LoVo (cell line): ENCODE measurements at regions not wholly inside any gene's neighbourhood (a gene's known extent, or its start where the extent isn't known, plus 50 kb on each side); places are given as distances from the start of the nearest gene placed in this dataset.

Source experiments
- DNase-seq: peaks from one replicate; pipeline ENCODE4 v3.0.0-alpha.2; 2016; ENCODE audit warnings: low spot score

DNA sequence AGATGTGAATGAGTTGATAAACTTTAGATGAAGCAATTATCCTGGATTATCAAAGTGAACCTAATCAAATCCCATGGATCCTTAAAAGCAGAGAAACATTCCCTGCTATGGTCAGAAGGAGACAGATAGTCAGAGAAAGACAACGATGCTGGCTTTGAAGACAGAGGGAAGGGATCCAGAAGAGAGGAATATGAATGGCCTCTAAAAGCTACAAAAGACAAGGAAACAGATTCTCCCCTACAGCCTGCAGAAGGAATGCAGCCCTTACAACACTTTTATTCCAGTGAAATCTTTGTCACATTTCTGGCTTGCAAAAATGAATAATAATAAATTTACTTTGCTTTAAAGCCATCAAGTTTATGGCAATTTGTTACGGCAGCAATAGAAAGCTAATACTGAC is 1164.2 kb downstream of the PCDH17 start:
- no peak for DNase-seq

DNA sequence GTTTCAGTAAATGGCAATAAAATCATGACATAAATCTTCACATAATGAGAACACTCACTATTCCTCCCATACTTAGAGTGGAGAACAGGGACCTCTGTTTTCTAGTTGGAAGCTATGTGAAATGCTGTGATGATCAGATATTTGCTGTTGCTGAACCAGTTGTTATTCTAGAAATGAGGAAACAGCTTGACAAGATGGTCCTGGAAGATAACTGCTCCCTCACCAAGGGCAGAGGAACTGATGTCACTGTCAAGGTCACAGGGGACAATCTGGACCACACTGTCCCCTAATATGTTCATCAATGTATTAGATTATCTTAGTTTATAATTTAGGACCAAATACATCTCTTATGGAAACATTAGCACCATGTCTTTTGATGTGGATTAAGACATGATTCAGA is 1173.3 kb downstream of the PCDH17 start:
- no peak for DNase-seq

DNA sequence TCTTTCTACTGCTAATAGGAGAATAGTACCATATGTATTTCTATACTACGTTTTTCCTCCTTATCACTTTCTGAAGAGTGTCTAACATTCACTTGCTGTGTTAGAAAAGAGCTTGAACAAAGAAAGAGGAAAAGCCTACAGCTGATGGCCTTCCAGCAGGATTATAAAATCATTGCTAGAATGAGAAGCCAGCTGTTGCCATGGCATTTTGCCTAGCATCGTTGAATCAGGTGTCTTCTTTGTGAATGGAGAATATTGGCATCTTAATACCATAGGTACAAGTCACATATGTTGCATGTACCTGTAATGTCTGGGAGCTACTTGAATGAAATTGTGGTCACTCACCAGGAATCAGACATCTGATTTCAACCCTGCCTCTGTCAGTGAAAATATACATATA is 1174.9 kb downstream of the PCDH17 start:
- no peak for DNase-seq

DNA sequence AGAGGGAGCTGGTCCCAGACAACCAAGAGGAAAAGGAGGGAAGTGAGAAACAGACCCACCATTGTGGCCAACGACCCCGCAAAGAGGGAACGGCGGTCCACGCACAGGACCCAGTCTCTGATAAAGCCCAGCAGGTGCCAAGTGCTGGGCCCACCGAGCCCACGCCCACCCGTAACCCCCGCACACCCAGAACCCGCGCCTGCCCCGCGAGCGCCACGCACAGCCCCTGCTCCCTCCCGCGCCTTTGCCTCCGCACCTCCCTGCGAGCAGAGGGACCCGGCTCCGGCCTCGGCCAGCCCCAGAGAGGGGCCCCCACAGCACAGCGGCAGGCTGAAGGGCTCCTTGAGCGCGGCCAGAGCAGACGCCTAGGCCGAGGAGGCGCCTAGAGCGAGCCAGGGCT is 1192.2 kb downstream of the PCDH17 start:
- no peak for DNase-seq

DNA sequence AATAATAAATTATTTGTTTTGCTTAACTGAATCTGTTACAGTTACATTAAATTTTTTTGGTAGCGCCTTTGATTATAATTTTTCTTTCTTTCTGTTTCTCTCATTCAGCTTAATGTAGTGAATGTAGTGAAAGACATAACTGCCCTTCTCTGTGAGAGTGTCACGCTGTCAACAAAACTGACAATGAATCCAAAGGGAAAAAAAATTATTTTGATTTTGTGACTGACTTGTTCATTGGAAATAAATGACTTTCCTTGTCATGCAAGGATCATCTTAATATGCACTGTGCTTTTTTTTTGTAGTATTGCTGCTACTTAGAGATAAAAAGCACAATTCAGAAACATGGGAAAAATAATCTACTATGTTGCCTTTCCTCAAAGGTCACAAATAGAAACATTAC is 1196.4 kb downstream of the PCDH17 start:
- DNase-seq, result no peak

DNA sequence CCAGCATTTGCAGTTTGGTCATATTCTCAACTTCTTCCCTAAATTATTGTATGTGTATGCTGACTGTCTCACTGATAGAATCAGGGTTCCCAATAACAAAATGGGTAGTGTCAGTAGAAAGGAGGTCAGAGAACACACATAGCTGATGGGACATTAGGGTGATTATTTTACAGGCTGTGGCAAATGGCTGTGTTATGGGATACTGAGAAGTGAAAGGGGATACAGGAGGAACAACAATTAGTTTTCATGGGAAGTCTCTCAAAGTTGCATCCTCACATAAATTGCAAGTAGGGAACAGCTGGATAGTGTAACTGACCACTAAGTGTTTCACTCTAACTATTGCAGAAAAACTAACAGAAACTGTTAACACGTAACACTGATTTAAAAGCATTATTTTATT is 1199.3 kb downstream of the PCDH17 start:
- no peak for DNase-seq

DNA sequence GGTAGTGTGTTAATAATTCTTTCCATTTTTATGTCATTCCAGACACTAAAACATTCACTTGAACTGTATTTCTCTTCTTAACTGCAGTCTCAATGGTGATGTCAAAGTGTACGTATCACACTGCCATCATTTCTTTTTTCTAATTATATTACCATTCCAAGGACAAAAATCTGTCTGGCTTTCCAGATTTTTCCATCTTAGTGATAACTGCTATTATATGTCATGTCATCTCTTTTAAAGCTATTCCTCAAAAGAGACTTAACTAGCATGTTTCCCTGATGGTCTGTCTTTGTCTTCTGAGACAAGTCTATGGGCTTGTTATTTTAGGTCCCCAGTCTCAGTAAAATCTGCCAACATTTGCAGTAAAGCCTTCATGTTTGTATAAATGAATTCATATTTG is 1207.1 kb downstream of the PCDH17 start:
- no peak for DNase-seq

DNA sequence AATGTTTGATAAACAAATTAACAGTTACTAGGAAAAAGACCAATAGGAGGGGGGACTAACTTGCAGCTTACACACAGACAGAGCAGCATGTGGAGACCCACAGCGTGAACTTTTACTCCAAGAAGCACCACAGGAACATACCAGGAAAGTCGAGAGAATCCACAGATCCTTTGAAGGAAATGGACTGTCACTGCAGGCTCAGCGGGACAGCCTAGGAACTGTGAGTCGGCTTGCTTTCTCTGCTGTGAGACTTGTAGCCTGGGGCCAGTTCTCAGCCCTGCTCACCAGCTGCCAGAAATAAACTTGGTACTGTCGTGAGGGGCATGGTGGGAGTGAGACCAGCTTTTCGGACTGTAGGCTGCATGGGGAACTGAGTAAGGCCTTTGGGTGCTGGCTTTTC is 1211.5 kb downstream of the PCDH17 start:
- no peak for DNase-seq

DNA sequence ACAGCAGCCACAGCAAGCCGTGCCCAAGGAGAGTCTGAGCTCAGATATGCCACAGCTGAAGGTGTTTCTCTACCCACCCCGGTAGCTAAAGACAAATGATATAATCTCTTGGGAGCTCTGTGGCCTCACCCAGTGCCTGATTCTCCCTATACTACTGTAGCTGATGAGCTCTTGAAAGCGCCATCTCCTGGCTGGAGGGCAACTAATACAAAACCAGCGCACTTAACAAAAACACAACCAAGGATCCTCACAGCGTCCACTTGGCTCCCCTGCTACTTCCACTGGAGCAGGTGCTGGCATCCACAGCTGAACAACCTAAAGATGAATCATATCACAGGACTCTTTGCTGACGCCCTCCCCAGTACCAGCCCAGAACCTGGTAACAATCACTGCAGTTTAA is 1212.0 kb downstream of the PCDH17 start:
- no peak for DNase-seq

DNA sequence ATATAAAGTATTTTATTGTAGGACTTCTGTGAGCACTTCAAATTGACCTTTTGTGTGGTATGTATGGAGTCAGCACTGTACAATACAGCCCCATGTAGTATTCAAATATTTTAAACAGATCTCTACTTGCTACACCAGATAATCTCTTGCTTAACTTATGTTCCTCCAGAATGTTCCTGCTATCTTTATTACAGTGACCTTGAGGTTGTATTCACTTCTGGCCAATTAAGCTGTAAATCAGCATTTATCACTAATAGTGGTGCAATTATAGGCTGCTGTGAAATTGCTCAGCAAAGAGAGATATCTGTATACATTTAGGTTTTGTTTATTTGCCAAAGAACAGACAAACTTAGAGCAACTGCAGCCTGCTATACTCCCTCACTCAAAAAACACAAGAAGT is 1218.6 kb downstream of the PCDH17 start:
- DNase-seq, result no peak

DNA sequence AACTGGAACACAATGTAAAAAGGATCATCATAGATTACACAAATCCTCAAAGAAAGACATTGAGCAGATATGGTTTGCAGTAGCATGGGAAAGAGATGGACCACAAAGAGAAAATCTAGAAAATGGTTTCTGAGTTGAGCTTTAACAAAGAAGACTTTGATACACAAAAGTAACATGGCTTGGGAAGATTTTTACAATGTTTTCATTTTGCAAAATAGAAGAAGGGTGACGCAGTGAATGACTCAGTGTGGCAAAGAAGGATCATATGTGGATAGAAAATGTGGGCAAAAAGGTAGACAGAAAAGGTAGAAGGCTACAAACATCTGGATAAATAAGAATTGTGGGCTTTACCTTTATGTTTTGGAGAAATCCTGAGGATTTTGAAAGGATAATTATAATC is 1220.5 kb downstream of the PCDH17 start:
- DNase-seq, result no peak

DNA sequence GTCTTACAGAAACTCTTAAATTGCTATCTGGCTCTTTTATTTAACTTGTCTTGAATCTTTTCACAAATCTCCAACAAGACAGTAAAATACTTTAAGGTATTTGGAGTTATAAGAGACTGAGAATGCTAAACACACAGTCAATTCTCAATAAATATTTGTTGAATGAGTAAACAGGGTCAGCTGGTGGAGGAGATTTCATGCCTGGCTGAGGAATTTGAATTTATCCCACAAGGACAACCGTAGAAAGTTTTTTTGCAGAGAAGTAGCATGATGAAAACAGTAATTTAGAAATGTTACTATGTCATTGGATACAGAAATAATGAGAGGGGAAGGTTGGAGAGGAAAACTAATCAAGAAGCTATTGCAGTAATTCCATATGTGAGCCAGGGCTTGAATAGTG is 1223.7 kb downstream of the PCDH17 start:
- DNase-seq, result no peak

DNA sequence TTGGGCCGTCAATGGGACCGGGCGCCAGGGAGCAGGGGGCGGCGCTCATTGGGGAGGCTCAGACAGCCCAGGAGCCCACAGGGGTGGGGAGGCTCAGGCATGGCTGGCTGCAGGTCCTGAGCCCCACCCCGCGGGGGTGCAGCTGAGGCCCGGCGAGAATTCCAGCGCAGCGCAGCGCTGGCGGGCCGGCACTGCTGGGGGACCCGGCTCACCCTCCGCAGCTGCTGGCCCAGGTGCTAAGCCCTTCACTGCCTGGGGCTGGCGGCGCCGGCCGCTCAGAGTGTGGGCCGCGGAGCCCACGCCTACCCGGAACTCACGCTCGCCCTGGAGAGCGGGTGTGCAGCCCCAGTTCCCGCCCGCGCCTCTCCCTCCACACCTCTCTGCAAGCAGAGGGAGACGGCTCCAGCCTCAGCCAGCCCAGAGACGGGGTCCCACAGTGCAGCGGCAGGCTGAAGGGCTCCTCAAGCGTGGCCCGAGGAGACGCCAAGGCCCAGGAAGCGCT is 1227.4 kb downstream of the PCDH17 start:
- no peak for DNase-seq

DNA sequence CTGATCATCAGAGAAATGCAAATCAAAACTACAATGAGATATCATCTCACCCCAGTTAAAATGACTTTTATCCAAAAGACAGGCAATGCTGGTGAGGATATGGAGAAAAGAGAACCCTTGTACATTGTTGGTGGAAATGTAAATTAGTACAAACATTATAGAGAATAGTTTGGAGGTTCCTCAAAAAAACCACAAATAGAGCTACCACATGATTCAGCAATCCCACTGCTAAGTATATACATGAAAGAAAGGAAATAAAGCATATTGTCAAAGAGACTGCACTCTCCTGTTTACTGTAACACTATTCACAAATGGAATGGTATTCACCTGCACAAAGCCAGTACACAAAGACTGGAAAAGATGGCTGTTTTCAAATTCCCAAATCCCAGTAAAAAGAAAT is 1233.7 kb downstream of the PCDH17 start:
- DNase-seq, result no peak

DNA sequence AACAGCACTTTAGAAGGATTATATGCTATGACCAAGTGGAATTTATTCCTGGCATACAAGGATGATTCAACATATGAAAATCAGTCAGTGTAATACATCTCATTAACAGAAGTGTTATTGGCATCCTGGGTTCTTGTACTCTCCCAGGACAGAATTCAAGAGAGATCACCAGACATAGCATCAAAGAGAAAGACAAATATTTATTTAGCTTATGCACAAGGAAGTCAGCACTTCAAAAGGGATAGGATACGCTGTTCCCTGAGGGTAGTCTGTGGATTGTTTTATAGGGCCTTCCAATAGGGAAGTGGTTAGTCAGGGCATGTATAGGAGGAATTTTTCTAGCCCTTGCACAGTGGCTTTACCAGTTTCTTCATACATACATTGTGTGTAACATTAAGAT is 1238.0 kb downstream of the PCDH17 start:
- no peak for DNase-seq

DNA sequence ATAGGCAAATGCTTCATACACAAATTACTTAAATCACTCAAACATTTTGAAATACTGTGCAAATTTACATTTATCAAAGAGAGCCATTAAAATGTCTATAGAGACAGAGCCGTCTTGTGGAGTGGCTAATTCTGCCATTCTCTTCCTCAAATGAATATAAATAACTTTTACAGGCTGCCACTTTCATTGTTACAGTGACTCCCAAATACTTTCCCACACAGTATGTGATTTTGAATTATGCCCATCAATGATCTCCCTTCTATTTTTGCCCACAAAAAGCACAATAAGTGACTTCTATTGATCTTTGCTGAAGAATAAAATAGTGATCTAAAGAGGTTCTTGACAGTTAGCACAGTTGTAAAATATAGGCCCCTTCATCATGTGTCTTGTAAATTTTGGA is 1244.9 kb downstream of the PCDH17 start:
- no peak for DNase-seq

DNA sequence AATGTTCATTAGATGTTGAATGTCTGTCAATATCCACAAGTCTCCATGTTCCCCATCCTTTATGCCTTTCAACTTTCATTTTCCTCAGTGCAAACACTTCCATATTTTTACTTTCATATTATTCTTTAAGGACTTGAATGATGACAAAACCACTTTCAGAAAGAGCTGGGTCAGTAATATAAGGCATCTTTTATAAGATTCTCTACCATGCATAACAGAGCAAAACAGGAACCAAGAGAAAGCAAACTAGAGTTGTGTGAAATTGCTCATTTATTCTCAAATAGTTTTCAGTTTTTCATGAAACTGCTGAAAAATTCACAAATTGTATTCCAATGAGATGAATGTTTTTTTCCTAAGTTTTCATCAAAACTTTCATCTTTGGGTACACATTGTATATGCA is 1247.6 kb downstream of the PCDH17 start:
- DNase-seq, result no peak

DNA sequence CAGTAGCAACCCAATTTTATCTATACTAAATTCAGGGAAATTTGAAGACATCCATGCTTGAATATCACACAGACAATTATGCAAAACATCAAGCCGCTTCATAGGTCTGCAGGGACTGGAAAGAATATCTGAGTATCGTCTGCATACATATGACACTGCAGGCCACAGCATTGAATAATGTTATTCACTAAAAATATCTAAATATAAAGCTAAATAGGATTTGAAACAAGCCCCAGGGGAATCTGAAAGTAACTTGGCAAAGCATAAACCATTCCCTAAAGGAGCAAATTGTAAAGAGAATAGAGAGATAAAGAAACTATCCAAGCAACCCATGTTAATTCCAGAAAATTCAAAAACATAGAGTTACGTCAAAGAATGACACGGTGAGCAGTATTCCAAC is 1251.0 kb downstream of the PCDH17 start:
- DNase-seq, result no peak

DNA sequence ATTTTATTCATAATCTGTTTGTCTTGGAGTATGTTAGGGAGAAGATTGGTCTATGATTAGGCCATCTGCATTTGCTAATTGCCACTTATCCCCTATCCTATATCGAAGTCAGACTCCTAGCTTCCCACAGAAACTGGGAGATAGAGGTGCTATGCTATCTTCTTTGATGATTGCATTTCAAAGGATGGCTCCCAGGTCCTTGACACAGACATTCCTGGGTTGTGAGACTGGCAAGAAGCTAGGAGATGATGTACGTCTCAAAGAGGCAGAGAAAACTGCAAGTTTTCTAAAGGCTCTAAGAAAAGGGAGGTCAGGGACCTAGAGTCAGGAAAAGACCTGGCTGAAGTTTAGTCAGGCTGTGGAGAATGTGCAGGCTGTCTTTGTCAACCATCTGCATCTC is 1251.9 kb downstream of the PCDH17 start:
- no peak for DNase-seq

DNA sequence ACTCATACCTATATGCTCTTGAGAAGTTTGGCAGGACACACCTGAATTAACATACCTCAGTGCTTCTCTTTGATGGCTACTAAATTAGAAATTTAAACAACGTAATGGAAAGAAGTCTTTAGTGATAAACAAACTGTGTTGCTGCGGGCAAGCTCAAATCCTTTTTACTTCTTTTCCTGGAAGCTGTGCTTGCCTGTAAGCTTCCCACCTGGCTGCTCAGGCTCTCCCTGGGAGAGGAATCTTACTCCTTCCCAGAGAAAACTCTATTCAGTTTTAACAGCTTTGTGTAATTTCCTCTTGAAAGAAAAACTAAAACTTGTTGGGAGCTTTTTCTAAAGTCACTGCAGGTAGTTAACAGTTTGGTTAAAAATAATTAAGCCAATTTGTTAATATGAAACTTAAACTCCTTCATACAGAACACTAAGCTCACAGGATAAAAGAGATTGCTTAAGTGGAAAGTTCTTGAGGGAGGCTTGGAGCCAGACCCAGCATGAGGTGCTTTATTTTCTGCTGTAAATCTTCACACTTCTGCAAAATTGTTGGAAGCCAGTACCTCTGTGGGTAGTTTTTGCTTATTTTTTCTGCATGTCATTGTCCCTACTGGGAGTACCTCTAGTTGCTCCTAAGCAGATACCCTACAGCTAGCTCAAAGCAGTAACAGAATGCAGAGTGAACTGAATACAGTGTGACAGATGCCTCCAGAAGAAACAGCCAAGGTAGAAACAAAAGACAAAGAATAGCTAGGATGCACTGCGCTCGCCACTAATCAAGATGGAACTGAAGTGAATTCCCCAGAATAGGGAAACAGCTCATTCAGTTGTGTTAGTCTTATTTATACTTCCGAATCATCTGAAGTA is 1253.0 kb downstream of the PCDH17 start:
- no peak for DNase-seq

DNA sequence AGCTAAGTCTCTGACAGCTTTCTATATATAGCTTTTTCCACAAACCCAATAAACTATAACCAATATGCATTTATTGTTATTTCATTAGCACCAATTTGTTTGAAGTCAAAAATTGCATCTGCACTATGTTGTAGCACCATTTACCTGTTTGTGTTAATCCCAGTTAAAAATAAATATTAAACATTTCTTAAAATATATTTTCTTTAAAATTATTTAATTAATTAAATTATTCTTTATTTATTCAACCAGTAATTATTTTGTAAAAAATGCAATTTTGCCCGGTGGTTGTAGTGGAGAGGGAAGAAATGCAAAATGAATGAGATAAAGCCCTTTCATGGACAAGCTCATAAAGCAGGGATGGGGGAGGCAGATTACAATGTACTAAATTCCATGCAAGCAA is 1257.9 kb downstream of the PCDH17 start:
- no peak for DNase-seq

DNA sequence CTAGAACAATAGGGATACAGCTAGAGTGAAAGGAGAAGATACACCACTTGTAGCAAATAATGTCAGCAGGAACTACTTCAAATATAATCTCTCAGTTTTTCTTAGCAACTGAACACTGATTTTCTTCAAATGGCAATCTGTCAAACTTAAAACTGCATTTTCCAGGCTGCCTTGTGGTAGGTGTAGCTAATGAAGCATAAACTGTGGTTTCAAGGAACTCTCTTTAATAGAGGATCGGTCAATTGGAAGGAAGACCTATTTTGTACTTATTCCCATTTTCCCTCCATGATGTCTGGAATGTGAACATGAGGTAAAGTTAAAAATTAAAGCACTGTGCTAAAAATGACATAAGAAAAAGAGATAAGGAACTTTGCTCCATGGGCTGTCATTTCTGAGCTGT is 1261.9 kb downstream of the PCDH17 start:
- no peak for DNase-seq

DNA sequence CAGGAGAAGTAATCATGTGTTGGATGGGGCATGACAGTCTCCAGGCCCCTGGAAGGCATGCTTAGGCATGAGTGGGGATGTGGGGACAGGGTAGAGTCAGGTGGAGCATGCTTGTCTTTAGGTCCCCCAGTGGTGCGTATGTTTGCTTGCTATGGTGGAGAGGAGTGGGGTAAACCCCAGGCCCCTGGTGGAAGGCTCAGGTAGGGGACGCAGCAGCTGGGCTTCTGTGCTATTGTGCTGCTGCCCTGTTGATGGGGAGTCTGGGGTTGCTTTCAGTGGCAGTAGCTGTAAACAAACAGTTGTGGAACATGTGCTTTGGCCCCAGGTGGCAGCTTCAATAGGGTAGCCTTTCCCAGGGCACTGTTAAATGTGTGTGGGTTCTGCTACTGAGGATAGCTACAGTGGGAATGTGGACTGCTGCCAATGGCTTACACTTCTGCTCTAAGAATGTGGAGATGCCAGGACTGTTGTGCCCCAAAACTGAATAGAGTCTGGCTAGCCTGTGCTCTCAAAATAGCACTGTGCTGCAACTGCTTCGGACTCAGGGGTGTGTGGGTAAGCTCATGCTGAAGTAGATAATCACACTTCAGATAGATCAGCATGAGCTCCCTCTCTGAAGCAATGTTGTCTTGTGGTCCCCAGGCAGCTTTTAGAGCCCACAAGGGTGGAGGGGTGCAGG is 1257.3 kb downstream of the DIAPH3 start:
- DNase-seq, result no peak

DNA sequence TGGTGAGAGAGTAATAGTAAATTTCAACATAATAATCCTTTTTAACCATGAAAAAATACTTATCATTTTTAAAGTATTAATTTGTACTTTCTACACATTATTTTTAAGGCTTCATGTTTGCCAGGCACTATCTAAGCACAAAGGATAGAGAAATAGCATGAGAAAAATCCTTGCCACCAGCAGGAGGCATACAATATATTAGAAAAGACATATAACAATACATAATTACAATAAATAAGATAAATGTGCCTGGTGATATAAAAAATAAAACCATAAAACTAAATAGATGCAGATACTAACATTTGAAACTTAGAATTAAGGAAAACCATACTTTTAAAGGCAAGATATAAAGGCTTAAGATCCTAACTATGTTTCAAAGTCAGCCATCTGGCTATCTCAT is 1256.4 kb downstream of the DIAPH3 start:
- no peak for DNase-seq
